Pons (tissue), 1 donor: ENCODE measurements at regions not wholly inside any gene's neighbourhood (a gene's known extent, or its start where the extent isn't known, plus 50 kb on each side); places are given as distances from the start of the nearest gene placed in this dataset.
"Not testable (repeated sequence)": the region's sequence is repeated elsewhere in the genome, so short reads cannot be mapped to it uniquely, and the experiment has no call there.

Experiments
- DNase-seq: peaks from one replicate; pipeline ENCODE4 v3.0.0-alpha.2; 2016; ENCODE audit warnings: low spot score

- DNase-seq, result no peak
Observed at GRCh38 chr11:121358760-121359159, 66.2 kb downstream of the SC5D start.

- DNase-seq, result no peak
Observed at GRCh38 chr11:121359591-121359990, 67.0 kb downstream of the SC5D start.

DNA sequence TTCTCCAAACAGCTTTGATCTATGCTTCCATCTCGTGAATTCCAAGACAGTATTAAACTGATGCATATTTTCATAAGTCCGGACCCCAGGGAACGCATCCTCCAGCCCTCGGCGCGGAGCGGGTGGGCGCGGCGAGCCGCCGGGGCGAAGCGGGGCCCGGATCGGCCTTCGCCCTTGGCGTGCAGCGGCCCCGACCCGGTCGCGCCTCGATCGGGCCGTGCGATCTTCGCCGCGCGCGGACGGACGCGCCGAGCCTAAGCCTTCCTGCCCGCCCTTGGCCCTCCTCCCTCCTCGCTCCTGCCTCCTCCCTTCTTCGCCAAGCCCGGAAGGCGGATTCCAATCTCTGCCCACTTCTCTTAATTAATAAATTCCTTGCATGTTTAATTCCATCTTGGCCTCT is 70.4 kb downstream of the SC5D start:
- DNase-seq, result not testable (repeated sequence)

DNA sequence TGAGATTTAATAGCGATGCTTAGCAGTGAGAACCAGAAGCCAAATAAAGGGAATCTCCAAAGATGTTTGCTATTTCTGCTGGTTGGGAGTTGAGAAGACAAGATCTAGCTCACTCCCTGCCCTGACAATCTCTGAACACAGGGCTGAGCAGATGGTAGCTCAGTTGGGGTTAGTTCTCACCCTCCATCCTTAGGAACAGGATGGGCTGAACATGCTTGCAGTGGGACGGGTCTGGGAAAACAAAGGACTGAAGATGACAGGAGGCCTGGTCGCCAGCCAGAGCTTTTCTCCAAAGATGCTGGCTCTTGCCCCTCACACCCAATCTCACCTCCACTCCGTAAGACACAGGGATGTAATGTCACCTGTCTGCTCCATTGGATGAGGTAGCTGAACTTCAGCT is 72.7 kb downstream of the SC5D start:
- DNase-seq, result no peak

DNA sequence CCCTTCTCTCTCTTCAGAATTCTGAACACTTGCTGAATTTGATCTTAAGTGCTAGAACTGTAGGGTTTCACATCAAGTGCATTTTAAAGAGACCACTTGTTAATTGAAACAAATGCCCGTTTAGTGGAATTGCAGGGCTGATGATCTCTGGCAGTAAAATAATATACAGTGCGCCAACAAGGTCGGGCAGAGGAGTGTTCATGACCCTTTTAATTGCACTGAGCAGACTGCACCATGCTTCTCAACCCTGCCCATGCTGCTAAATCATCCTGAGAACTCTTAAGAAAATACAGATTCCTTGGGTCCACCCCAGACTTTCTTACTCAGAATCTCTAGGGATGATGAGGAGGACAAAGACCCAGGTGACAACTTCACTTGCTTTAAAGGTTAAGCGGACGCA is 73.5 kb downstream of the SC5D start:
- DNase-seq, result no peak

DNA sequence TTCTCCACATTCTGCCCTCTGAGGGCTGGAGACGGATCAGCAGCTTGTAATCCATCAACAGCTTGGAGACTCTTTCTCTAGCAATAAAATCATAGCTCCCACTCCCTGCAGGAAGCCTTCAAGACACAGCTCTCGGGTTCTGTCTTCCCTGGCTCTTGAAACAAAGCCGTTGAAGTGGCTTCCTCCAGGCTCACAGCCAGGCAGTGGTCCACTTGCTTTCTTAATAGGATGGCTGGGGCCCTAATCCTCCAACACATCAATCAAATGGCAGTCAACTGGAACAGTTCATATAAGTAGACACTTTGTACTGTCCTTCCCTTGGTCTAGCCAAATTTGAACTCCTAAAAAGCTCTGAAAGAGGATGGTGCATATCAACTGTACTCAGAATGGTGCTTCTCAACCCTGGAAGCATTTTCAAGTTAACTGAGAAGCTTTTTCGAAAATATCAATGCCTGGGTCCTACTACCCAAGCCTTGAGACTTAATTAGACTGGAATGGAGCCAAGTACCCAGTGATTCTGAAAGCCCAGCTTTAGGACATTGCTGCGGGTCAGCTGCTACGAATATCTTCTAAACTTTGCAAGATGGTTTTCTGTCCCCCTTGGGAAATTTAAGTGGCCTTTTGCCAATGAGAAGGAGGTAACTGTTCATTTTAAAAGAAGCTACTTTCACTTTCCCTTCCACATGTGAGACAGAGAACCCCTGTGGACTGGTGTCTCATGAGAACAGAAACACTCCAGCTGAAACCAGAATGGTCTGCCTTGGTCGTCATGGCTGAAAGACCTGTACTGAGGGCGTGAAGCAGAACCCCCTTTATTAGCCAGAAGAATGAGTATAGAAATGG is 74.7 kb downstream of the SC5D start:
- DNase-seq, result peak; percentile 50

GRCh38 chr11:121367844-121368225 is 75.3 kb downstream of the SC5D start:
- no peak for DNase-seq

- DNase-seq, result no peak
Observed at GRCh38 chr11:121368364-121369240, 76.0 kb downstream of the SC5D start.

DNA sequence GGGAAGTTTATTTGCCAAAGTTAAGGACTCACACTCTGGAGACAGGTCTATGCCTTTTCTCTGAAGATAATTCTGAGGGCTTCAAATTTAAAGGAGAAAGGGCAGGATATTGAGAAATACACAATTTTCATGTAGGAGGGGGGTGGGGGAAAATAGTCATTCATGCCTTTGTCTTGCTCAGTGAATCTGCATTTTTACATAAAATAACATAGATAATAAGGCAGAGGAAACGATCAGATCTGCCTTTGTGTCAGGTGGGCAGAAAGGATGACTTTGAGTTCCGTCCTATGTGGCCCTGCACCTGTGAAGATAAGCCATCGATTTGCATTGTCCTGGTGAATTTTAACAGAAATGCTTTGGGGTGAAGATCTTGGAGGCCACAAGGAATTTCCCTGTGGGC is 76.8 kb downstream of the SC5D start:
- DNase-seq, result no peak

DNA sequence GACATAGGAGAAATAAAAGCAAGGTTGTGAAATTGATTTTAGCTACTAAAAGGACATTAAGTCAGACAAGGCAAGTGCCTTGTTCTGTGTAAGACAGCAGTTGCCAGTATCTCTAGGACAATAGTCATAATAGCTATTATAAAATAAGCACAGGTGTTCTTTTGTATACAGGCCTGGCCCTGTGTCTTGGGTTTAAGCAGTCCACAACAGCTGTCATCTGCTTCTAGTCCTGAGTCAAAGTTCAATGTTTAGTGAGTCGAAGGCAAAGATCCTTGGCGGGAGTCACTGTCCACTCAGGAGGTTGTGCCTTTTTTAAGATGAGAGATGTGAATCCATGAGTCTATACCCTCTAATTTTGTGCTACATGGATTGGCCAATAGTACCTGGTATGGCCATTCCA is 79.5 kb downstream of the SC5D start:
- DNase-seq, result no peak

DNA sequence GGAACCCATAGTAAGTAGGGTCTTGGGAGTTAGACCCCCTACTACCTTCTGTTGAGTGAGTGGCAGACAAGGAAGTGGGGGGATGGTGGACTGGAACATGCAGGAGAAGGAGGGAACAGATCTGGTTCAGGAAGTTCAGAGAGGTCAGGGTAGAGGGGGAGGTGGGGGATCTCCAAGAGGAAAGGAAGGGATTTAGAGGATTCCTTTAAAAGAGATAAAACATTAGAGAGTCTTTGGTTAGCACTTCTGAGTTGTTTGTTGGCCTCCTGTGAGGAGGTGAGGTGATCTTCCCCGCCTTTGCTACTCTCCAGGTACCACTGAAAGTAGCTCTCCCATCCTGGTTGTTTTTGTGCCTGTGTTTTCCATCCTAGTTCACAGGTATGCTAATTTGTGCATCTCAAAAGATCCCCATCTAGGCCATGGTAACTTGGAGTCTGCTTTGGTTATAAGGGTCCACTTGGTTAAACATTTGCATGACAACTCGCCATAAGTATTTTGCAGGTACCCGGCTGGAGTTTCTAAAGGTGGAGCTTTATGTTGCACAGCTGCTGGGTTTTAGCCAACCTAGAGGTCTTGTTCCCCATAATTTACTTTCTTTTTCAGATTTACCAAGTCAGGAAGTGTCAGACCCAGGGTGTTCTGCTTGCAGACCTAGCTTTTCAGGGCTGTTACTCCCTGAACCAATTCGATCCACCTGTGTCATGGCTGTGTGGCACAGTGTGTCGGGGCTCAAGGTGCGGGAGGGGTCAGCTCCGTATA is 79.3 kb upstream of the SORL1 start:
- no peak for DNase-seq

- no peak for DNase-seq
Observed at GRCh38 chr11:121374286-121374985, 77.7 kb upstream of the SORL1 start.

- DNase-seq, result no peak
Observed at GRCh38 chr11:121376130-121376529, 76.0 kb upstream of the SORL1 start.

- not testable (repeated sequence) for DNase-seq
Observed at GRCh38 chr11:121379145-121379810, 72.8 kb upstream of the SORL1 start.

DNA sequence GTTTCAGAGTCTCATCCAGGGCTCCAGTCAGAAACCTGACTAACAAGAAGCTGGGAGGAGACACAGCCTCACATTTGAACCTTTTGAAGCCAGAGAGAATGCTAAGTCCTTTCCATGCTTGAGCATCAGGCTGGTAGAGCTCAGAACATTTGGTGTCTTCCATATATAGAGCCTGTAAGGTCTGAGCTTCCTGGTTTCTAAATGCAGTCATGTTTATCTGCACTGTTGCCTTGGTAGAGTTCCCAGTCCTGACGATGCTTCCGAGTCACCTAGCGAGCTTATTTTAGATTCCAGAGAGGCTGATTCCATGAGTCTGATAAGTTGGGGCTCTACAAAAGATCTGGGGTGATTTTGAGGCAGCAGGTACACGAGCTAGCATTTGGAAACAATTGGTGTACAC is 68.4 kb upstream of the SORL1 start:
- no peak for DNase-seq

- no peak for DNase-seq
Observed at GRCh38 chr11:121385688-121386087, 66.4 kb upstream of the SORL1 start.
